ENCODE measurements at regions not wholly inside any gene's neighbourhood (a gene's known extent, or its start where the extent isn't known, plus 50 kb on each side); places are given as distances from the start of the nearest gene placed in this dataset.

DNA sequence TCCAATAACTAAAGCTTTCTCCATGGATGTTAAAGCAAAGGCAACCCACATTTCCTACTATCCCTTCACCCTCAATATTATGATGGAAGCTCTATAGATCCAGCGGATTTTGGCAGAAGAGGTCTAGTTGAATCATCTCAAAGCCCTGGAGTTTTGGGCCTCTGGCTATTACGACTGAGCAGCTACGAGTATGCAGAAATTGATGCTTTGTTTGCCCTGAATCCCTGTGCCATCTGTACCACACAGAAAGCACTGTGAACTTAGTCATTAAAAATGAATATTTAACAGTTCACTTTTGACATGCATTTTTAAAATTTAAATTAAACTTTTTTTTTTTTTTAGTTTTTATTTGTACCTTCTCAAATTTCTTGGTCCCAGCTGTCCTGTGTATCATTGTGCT is 705.4 kb upstream of the PTBP2 start (continued):
- TF ChIP-seq EZH2phosphoT487 (IDR thresholded peaks at IDR 0.05; ENCODE audit: borderline replicate concordance, low read depth) (no peak), GATA2 (CRISPR knock-in tag; IDR thresholded peaks at IDR 0.05) (no peak), MEF2A (IDR thresholded peaks at IDR 0.05; ENCODE audit: borderline replicate concordance, low read depth) (no peak)
- TF ChIP-seq, protein P1, sequence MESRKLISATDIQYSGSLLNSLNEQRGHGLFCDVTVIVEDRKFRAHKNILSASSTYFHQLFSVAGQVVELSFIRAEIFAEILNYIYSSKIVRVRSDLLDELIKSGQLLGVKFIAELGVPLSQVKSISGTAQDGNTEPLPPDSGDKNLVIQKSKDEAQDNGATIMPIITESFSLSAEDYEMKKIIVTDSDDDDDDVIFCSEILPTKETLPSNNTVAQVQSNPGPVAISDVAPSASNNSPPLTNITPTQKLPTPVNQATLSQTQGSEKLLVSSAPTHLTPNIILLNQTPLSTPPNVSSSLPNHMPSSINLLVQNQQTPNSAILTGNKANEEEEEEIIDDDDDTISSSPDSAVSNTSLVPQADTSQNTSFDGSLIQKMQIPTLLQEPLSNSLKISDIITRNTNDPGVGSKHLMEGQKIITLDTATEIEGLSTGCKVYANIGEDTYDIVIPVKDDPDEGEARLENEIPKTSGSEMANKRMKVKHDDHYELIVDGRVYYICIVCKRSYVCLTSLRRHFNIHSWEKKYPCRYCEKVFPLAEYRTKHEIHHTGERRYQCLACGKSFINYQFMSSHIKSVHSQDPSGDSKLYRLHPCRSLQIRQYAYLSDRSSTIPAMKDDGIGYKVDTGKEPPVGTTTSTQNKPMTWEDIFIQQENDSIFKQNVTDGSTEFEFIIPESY (IDR thresholded peaks at IDR 0.05; ENCODE audit: borderline replicate concordance, low read depth): no peak

DNA sequence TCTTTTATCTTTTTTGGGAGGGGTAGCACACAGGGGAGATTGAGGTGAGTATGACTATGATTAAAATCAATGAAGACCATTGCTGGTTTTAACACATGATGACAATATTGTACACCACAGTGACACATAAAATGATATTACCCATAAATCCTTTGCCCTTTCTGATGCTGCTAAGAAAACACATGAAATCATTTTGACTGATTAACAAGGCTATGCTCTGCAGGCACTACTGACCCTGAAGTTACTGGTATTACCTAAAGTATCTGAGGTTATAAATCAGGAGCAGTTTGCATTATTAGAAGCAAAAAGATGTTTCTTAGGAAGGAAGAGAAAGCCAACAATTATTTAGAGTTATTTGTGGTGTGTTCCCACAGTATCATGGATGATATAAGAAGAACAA is 701.2 kb upstream of the PTBP2 start:
- H3K9me2 ChIP-seq: no peaks in the 10 kb centered on the region
- ChIA-PET CTCF (no interaction called here), POLR2A (no interaction called here)
- DNase-seq: no peak
- H3F3A ChIP-seq (replicated peaks; ENCODE audit: insufficient read depth): no peaks in the 10 kb centered on the region
- no peaks in the 10 kb centered on the region for H3K79me2 ChIP-seq (ENCODE audit: insufficient read depth)
- H3K4me1 ChIP-seq (ENCODE audit: control insufficient read depth in 1 of 2, insufficient read depth in 2 of 2, low read depth in 1 of 2, low read length in 1 of 2): no peaks in the 10 kb centered on the region
- no peaks in the 10 kb centered on the region for H3K27me3 ChIP-seq (ENCODE audit: insufficient read depth)
- no peak overlapping the region for H3K4me3 ChIP-seq (ENCODE audit: low read depth in 2 of 2, low read length in 1 of 2)
- H3K27ac ChIP-seq (ENCODE audit: low read depth in 2 of 2, low read length in 1 of 2): no peak overlapping the region
- H3K9me3 ChIP-seq: no peaks in the 10 kb centered on the region
- H4K20me1 ChIP-seq (ENCODE audit: insufficient read depth): no peaks in the 10 kb centered on the region
- no peaks in the 10 kb centered on the region for H3K36me3 ChIP-seq (replicated peaks in 1 of 2; ENCODE audit: control insufficient read depth in 1 of 2, insufficient read depth in 2 of 2, low read length in 1 of 2)
- TF ChIP-seq, protein P1 (IDR thresholded peaks at IDR 0.05; ENCODE audit: borderline replicate concordance, low read depth): no peak
- TF ChIP-seq RXRA (IDR thresholded peaks at IDR 0.05; ENCODE audit: borderline replicate concordance, low read depth) (no peak), NFIC (IDR thresholded peaks at IDR 0.05; ENCODE audit: borderline replicate concordance) (no peak), GATA2 (CRISPR knock-in tag; IDR thresholded peaks at IDR 0.05) (no peak), SMC3 (IDR thresholded peaks at IDR 0.05; ENCODE audit: low read depth, low read length) (no peak), EZH2phosphoT487 (IDR thresholded peaks at IDR 0.05; ENCODE audit: borderline replicate concordance, low read depth) (no peak)
- no peak overlapping the region for H2AFZ ChIP-seq (ENCODE audit: low read depth)
- H3K4me2 ChIP-seq: no peak overlapping the region
- no peak overlapping the region for H3K9ac ChIP-seq

DNA sequence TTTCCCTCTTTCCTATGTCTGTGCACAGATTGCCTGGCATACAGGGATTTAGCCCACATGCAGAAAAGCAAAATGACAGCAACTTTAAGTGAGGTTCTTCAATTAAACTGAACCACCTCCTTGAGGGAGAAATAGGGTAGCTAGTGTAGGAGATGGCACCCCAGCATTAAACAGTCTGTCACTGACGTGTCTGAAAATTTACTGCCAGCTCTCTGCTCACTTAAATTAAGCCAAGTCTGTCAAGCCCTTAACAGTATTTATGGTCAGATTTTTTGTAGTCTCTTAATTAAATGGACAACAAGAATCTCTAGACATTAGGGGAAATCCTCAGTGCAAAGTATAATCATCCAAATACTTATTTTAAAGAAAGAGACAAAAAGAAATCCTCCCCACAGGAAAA is 696.5 kb upstream of the PTBP2 start:
- Histone ChIP-seq H3K36me3 (replicated peaks in 1 of 2; ENCODE audit: control insufficient read depth in 1 of 2, insufficient read depth in 2 of 2, low read length in 1 of 2) (no peaks in the 10 kb centered on the region), H3K9me3 (no peaks in the 10 kb centered on the region), H3K27ac (ENCODE audit: low read depth in 2 of 2, low read length in 1 of 2) (no peak overlapping the region), H3K4me2 (no peak overlapping the region), H3K4me1 (ENCODE audit: control insufficient read depth in 1 of 2, insufficient read depth in 2 of 2, low read depth in 1 of 2, low read length in 1 of 2) (no peaks in the 10 kb centered on the region), H3K9ac (no peak overlapping the region), H3K9me2 (no peaks in the 10 kb centered on the region), H3K4me3 (ENCODE audit: low read depth in 2 of 2, low read length in 1 of 2) (no peak overlapping the region), H3F3A (replicated peaks; ENCODE audit: insufficient read depth) (no peaks in the 10 kb centered on the region), H2AFZ (ENCODE audit: low read depth) (no peak overlapping the region), H4K20me1 (ENCODE audit: insufficient read depth) (no peaks in the 10 kb centered on the region), H3K79me2 (ENCODE audit: insufficient read depth) (no peaks in the 10 kb centered on the region), H3K27me3 (ENCODE audit: insufficient read depth) (no peaks in the 10 kb centered on the region)
- ChIA-PET POLR2A (no interaction called here), CTCF (no interaction called here)
- no peak for TF ChIP-seq JUND (IDR thresholded peaks at IDR 0.05)
- TF ChIP-seq EP300 (IDR thresholded peaks at IDR 0.05; ENCODE audit: borderline replicate concordance in 1 of 2, low read depth in 1 of 2, low read length in 1 of 2): no peak
- TF ChIP-seq EZH2phosphoT487 (IDR thresholded peaks at IDR 0.05; ENCODE audit: borderline replicate concordance, low read depth): no peak
- no peak for TF ChIP-seq ELF1 (IDR thresholded peaks at IDR 0.05)
- TF ChIP-seq, protein P1 (IDR thresholded peaks at IDR 0.05; ENCODE audit: borderline replicate concordance, low read depth): no peak
- TF ChIP-seq MXI1 (IDR thresholded peaks at IDR 0.05; ENCODE audit: low read depth, low read length): no peak
- TF ChIP-seq NRF1 (IDR thresholded peaks at IDR 0.05; ENCODE audit: low read depth, low read length): no peak
- no peak for TF ChIP-seq USF1 (IDR thresholded peaks at IDR 0.05; ENCODE audit: borderline replicate concordance, low read depth)
- TF ChIP-seq, protein P2, sequence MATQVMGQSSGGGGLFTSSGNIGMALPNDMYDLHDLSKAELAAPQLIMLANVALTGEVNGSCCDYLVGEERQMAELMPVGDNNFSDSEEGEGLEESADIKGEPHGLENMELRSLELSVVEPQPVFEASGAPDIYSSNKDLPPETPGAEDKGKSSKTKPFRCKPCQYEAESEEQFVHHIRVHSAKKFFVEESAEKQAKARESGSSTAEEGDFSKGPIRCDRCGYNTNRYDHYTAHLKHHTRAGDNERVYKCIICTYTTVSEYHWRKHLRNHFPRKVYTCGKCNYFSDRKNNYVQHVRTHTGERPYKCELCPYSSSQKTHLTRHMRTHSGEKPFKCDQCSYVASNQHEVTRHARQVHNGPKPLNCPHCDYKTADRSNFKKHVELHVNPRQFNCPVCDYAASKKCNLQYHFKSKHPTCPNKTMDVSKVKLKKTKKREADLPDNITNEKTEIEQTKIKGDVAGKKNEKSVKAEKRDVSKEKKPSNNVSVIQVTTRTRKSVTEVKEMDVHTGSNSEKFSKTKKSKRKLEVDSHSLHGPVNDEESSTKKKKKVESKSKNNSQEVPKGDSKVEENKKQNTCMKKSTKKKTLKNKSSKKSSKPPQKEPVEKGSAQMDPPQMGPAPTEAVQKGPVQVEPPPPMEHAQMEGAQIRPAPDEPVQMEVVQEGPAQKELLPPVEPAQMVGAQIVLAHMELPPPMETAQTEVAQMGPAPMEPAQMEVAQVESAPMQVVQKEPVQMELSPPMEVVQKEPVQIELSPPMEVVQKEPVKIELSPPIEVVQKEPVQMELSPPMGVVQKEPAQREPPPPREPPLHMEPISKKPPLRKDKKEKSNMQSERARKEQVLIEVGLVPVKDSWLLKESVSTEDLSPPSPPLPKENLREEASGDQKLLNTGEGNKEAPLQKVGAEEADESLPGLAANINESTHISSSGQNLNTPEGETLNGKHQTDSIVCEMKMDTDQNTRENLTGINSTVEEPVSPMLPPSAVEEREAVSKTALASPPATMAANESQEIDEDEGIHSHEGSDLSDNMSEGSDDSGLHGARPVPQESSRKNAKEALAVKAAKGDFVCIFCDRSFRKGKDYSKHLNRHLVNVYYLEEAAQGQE (IDR thresholded peaks at IDR 0.05; ENCODE audit: low read depth, low read length): no peak
- no peak for TF ChIP-seq CHD2 (IDR thresholded peaks at IDR 0.05; ENCODE audit: low read length, partially characterized antibody)
- 0% methylated on average over 1 of the region's 1 CpG for WGBS (ENCODE audit: low lambda C conversion rate)
- no peak for DNase-seq

Data from SK-N-SH (cell line).